ENCODE measurements at regions not wholly inside any gene's neighbourhood (a gene's known extent, or its start where the extent isn't known, plus 50 kb on each side); places are given as distances from the start of the nearest gene placed in this dataset.
"Not testable (repeated sequence)": the region's sequence is repeated elsewhere in the genome, so short reads cannot be mapped to it uniquely, and the experiment has no call there.

DNA sequence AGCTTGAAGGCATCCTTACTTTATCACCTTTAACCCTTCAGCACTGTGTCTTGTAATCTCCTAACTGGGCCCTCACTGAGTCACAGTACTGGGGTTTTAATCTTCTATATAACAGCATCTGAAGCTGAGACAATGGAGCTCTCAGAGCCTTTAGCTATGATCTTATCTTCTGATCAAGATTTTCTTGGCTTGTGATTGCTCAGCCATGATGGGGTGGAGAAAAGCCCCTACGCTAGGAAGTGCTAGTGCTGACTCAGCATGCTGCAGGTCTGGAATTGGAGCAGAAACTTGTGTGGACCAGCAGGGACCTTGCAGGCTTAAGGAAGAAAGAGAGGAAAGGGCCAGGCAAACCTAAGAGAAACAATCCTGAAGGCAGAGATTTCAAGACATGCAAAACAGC, 71.7 kb upstream of the EED start:
- in situ Hi-C loops (cut with HindIII; ENCODE audit: low pct_ligation_motif_present, low pct_unique_long_range_greater_than_20kb, low sequenced_read_pairs), result no loop called here
- no peak for DNase-seq

DNA sequence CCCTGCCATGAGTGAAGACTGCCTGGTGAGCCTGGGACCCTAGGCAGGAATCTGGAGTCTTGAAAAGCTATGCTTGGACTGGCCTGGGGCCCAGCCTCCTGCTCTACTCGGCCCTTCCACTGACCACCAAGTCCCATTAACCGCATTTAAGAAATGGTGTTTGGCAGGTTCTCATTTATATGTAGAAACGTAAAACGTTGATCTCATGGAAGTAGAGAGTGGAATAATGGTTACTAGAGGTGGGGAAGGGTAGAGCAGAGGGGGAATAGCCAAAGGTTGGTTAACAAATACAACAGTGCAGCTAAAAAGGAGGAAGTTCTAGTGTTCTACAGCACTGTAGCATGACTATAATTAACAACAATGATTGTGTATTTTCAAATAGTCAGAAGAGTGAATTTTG, 72.9 kb upstream of the EED start:
- no peak for DNase-seq
- in situ Hi-C loops (cut with HindIII; ENCODE audit: low pct_ligation_motif_present, low pct_unique_long_range_greater_than_20kb, low sequenced_read_pairs), result no loop called here

DNA sequence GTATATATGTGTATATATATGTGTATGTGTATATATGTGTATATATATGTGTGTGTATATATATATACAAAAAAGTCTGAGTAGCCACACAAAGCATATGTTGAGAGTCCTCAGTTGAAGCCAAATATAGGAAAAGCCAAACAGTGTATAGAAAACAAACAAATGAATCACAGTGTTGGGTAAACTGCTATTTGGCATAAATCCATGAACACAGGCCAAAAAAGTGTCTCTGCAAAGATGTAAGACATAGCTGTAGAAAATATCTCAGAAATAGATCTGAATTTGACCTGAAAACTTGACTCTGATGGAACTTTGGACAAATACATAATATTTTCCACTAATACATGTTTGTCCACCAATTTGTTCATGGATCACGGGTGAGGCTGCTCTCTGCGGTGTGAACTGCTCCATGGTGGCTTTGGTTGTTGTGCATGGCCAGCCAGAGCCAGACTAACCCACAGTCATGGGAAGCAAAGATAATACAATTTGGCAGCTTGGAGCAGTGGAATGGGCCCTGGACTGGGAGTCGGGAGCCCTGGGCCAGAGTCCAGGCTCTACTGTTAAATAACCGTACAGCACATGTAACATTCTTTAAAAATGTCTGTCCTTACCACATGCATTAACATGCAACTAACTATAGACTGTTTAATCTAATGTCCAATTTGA, 76.9 kb upstream of the EED start:
- in situ Hi-C loops (cut with HindIII; ENCODE audit: low pct_ligation_motif_present, low pct_unique_long_range_greater_than_20kb, low sequenced_read_pairs), result no loop called here
- DNase-seq, result no peak

DNA sequence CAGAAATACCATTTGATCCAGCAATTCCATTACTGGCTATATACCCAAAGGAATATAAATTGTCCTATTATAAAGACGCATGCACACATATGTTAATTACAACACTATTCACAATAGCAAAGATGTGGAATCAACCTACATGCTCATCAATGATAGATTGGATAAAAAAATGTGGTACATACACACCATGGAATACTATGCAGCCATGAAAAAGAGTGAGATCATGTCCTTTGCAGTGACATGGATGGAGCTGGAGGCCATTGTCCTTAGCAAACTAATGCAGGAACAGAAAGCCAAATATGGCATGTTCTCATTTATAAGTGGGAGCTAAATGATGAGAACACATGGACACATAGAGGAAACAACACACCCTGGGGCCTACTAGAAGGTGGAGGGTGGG, 78.3 kb upstream of the EED start:
- in situ Hi-C loops (cut with HindIII; ENCODE audit: low pct_ligation_motif_present, low pct_unique_long_range_greater_than_20kb, low sequenced_read_pairs); DNase-seq: not testable (repeated sequence)

DNA sequence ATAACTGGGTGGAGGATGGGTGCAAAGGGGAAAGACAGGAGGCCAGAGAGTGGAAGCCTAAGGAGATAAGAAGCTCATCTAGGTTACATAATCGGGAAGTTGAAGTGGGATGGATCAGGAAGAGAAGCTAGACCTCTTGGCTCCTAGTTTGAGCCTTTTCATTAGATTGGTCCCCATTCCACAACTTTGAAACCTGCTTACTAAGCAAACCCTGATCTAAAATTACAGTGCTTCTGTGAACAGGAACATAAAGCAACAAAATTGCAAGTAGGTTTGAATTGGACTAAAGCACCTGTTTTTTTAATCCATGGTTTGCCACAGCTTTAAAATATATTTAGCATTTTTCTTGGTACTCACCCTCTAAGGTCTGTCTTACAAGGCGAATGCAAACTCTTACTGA, 80.4 kb upstream of the EED start:
- in situ Hi-C loops (cut with HindIII; ENCODE audit: low pct_ligation_motif_present, low pct_unique_long_range_greater_than_20kb, low sequenced_read_pairs), result no loop called here
- DNase-seq, result no peak

DNA sequence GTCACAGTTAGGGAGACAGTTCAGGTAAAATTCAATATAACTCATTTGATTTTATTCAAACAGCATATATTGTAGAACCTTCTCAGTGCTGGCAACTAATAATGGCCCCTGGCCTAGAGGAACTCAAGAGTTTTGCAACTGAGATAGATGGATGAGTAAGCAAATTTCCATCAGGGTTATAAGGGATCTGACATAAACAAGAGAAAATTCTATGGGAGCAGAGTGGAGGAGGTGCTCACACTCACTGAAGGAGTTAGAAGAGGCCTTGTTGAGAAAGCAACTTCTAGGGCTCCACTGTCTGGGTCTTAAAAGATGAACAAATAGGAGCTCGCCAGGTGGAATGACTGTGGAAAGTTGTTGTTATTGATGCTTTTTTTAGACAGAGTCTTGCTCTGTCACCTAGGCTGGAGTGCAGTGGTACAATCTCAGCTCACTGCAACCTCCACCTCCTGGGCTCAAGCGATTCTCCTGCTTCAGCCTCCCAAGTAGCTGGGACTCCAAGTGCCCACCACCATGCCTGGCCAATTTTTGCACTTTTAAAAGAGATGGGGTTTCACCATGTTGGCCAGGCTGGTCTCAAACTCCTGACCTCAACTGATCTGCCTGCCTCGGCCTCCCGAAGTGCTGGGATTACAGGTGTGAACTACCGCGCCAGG, 81.2 kb upstream of the EED start:
- DNase-seq; in situ Hi-C loops (cut with HindIII; ENCODE audit: low pct_ligation_motif_present, low pct_unique_long_range_greater_than_20kb, low sequenced_read_pairs): not testable (repeated sequence)

DNA sequence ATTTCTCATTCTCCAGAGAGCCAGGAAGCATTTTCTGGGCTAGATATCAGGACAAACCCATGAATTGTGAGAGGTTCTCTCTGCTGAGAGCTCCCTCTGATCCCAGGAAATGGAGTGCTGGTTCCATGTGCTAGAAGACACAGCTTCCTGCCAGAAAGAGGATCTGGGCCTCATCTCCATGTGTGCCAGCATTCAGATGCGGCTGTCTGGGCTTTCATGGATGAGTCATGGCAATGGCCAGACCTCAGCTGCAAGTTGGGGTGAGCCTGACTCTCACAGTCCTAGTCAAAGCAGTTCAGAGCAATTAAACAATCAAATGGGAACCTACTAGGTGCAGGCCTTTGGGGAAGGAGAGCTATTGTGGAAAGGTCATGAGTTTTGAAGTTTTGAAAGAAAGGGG, 82.3 kb upstream of the EED start:
- peak; percentile 11 for DNase-seq
- in situ Hi-C loops (cut with HindIII; ENCODE audit: low pct_ligation_motif_present, low pct_unique_long_range_greater_than_20kb, low sequenced_read_pairs), result no loop called here

DNA sequence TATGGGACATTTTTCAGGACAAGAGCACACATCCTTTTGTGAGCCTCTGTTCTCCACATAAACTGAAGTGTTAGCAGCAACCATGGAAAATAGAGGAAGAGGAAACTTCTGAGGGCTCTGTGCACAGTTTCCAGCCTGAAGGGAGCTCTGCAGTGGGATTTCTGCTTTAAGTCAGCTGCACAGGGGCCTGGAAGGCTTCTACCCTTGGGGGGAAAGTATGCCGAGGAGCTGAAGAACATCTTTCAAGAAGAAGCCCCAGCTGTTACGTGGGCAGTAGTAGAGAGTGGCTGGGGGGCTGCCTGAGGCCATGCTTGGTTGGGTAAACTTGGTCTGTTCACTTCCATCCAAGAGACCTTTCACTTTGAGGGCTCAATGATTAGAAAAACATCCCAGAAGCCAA, 82.7 kb upstream of the EED start:
- in situ Hi-C loops (cut with HindIII; ENCODE audit: low pct_ligation_motif_present, low pct_unique_long_range_greater_than_20kb, low sequenced_read_pairs), result no loop called here
- no peak for DNase-seq

DNA sequence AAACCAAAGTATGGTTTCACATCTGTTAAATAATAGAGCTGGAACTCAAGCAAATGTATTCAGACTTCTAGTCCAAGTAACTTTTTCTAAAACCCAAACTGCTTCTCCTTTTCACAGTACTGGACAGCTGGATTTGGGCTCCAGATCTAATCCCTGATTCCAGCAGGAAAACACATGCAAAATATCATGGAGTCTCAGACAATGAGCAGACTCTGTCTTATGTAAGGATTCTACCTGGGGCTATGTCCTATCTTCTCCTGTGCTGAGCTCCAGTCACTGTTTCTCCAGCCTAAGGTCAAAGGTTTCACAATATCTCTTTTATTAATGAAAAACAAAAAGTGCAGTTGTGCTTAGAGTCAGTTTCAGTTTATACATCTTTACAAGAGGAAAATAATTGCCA, 83.2 kb upstream of the EED start:
- in situ Hi-C loops (cut with HindIII; ENCODE audit: low pct_ligation_motif_present, low pct_unique_long_range_greater_than_20kb, low sequenced_read_pairs), result no loop called here

DNA sequence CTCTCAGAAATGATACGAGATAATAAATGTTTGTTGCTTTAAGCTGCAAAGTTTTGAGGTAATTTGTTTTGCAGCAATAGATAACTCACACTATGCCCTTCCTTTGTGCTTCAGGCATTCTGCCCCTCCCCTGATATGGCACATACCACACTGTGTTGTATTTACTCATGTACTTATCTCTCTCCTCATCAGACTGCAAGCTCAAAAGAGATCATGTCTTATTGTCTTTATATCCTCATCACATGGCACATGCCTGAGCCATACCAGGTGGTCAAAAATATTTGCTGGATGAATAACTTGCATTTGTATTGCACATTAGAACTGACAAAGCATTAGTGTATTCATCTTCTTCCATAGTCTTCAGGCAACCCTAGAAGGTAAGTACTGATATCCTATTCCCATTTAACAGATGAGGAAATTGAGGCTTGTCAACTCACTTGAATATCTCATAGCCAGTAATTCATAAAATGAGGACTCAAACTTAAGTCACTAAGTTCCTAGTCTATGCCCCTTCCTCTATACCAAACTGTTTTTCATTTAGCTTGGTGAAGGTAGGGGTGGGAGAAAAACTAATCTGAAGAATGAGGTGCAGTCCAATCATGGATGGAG, 83.9 kb upstream of the EED start:
- no peak for DNase-seq
- in situ Hi-C loops (cut with HindIII; ENCODE audit: low pct_ligation_motif_present, low pct_unique_long_range_greater_than_20kb, low sequenced_read_pairs), result no loop called here

More for the DNA sequence above, 83.2 kb upstream of the EED start:
- DNase-seq, result no peak

DNA sequence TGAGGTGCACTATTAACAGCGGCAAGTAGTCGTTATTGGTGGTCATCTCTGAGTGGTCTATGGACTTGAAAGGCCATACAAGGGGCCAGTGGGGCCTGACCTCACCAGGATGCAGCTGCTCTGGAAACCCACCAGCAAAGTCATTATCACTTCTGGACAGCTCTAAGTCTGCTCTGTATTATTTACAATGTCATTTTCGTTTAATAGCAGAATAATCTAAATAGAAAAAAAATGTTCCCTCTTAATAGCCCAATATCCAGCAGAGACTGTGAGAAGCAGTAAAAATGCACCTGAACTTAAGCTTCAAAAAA, 85.0 kb upstream of the EED start:
- in situ Hi-C loops (cut with HindIII; ENCODE audit: low pct_ligation_motif_present, low pct_unique_long_range_greater_than_20kb, low sequenced_read_pairs), result no loop called here
- no peak for DNase-seq

DNA sequence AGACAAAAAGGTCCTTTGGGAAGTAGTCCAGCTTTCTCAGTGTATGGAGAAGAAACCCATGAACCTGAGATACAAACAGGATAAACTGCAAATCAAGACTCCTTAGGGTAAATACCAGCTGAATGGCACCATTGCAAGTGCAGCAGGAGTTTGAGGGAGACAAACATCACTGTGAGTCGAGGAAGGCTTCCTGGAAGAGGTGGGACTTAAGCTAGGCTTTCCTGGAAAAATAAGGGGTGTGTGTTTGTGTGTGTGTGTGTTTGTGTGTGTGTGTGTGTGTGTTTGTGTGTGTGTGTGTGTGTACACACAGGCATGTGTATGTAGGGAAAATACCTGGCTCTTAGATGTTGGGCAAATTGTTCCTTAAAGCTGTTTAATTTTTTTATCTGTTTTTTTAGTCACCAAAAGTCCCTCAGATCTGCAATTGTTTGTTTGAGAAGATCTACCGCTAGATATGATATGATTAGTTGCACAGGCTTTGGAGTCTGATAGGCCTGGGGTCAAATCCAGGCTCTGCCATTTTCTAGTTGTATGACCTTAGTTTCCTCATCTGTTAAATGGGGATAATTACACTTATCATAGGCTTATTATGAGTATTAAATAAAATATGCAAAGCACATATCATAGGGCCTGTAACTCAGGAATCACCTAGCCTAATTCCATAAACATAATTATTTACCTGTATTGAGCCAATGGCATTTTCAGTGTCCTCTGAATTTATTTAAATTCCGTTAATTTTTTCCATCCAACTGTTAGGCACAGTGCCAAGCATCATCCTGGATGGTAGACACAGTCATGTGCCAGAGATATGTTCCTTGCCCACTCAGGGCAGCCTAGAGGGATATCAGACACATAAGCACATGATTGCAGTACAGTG, 85.6 kb upstream of the EED start:
- in situ Hi-C loops (cut with HindIII; ENCODE audit: low pct_ligation_motif_present, low pct_unique_long_range_greater_than_20kb, low sequenced_read_pairs), result no loop called here

DNA sequence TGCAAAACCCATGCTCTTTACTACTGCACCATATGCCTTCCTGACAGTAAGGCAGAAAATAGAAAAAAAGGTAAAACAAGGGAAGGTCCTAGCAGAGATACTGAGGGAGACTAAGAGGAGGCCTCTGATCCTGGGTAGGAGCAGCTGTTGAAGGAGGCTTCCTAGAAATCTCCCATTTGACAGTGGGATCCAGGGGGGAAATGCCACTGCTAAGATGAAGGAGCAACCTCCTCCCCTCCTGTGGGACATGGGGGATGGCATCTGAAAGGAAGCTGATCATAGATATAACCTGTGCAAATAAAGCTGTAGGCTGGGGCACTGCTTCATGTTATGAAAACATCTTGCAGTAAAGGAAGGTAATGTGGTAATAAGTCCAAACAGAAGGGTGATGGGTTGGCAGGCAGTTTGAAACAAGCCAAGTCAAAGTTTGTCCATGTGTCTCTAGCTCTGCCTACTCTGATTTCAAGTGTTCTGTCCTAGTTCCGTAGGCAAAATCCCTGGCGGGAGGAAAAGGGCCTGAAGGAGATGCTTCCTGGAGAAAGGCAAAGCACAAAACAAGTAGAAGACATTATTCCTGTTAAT, 86.7 kb upstream of the EED start:
- in situ Hi-C loops (cut with HindIII; ENCODE audit: low pct_ligation_motif_present, low pct_unique_long_range_greater_than_20kb, low sequenced_read_pairs), result no loop called here
- DNase-seq, result no peak

More for the DNA sequence above, 85.6 kb upstream of the EED start:
- DNase-seq, result no peak

DNA sequence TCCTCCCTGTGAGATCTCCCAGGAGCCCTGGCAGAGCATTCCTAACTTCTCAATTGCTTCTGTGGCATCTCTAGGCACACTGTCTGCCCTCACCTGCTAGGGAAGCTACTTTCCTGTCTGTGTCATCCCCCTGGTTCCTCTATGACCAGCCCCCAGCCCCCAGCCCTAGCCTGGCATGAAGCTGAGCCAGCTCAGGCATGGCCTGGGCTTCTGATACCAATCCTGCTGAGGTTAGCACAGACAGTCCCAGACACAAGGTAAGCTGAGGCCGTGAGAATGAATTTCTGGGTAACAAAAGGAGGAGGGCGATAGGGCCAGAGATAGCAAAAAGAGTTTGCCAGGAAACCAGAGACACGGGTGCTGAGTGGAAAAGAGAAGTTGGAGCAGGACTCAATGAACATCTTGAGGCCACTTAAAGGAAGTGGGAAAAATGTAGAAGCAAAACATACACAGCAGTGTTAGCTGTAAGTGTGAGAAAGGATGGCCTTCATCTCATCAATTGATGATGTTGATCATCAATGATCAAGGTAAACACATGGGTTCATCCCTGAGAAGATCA, 87.6 kb upstream of the PICALM start:
- DNase-seq, result no peak
- in situ Hi-C loops (cut with HindIII; ENCODE audit: low pct_ligation_motif_present, low pct_unique_long_range_greater_than_20kb, low sequenced_read_pairs), result no loop called here

DNA sequence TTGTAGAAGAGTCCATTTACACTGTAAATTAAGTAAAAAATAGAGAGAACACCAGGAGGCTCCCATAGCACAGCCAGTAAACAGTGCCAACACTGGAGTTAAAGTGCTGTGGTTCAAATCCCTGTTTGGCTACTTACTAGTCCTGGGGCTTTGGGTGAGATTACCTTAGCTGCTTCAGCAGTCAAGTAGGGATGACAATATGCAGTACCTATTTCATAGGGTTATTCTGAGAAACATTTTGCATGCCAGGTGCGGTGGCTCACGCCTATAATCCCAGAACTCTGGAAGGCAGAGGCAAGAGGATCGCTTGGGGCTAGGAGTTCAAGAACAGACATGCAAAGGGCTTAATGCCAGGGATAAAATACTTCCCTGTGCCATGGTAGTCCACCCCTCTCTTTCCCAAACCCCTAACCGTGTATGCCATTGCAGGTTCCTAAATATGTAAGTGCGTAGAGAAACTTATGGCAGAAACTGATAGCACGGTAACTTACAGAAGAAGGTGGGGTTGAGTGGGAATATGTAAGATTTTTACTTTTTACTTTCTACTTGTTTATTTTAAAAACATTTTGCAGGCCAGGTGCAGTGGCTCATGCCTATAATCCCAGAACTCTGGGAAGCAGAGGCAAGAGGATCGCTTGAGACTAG, 86.4 kb upstream of the PICALM start:
- no peak for DNase-seq
- in situ Hi-C loops (cut with HindIII; ENCODE audit: low pct_ligation_motif_present, low pct_unique_long_range_greater_than_20kb, low sequenced_read_pairs), result no loop called here

DNA sequence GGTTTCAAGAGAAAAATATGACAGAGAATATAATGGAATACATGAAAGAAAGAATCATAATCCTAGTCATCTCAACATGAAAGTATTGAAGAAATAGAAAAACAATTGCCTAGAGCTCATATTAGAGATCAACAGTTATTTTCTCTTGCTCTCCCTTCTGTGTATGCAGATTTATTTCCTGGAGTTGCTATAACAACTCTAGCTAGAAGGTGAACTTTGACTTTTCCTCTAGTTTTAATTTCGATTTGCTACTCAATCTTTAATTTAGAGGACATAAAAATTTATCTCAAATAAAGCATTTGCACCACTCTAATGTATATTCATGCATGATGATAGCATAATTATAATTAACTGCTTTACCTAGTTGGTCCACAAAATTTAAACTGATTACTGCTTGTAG, 84.6 kb upstream of the PICALM start:
- in situ Hi-C loops (cut with HindIII; ENCODE audit: low pct_ligation_motif_present, low pct_unique_long_range_greater_than_20kb, low sequenced_read_pairs), result no loop called here
- DNase-seq, result no peak

DNA sequence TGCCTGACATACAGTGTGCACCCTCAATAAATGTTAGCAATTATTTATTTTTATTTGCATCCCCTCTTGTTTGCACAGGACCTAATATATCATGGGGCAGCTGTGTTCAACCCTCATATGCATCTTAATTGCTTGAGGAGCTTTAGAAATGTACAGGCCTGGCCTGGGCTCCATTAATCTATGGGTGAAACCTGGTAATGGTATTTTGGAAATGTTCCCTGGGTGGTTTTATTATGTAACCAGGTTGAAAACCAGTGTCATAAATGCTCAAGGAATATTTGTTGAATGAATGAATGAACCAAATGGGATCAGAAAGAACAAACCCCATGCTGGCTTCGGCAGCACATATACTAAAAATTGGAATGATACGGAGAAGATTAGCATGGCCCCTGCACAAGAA, 84.0 kb upstream of the PICALM start:
- in situ Hi-C loops (cut with HindIII; ENCODE audit: low pct_ligation_motif_present, low pct_unique_long_range_greater_than_20kb, low sequenced_read_pairs), result no loop called here
- no peak for DNase-seq
